HCT116 (cell line): ENCODE measurements at regions not wholly inside any gene's neighbourhood (a gene's known extent, or its start where the extent isn't known, plus 50 kb on each side); places are given as distances from the start of the nearest gene placed in this dataset.

ENCODE experiments used
- ATAC-seq: fragments of 200-7000 bp; cut with Tn5 transposase; 2 replicates; pipeline ENCODE4 v1.9.1; 2020; ENCODE audit warnings: mild to moderate bottlenecking, moderate library complexity
- BruUV-seq: library from RNA; stranded (reverse); fragments of 400-500 nt; replicated peaks from 2 replicates; lab custom pipeline; 2021; lab: Mats Ljungman, UMichigan
- CTCF ChIA-PET: fragments of 300-600 bp; sonication (Branson Sonifier 250); formaldehyde crosslinking; loops from one replicate; lab custom pipeline; 2021; ENCODE audit warnings: antibody characterized with exemption; lab: Charles Lee
- POLR2A ChIA-PET: fragments of 300-600, 350-600 bp; sonication (Branson Sonifier 250); formaldehyde crosslinking; loops from one replicate; lab custom pipeline; 2021; ENCODE audit warnings: antibody characterized with exemption; lab: Charles Lee
- RAD21 ChIA-PET, 2 experiments: fragments of 300-600 bp; sonication (Branson Sonifier 250); formaldehyde crosslinking; loops; one replicate each; lab custom pipeline; 2023; ENCODE audit warnings: low total read pairs in 2 of 2; ENCODE audit not compliant: uncharacterized antibody in 2 of 2, unreplicated experiment in 2 of 2, low non-redundant PET in 1 of 2; lab: Charles Lee
- DNase-seq: peaks from one replicate; pipeline ENCODE4 v3.0.0-alpha.2; 2010; ENCODE audit warnings: low read depth, low spot score
- H2AFZ ChIP-seq: fragments of 200-600 bp; shearing (Covaris generic), sonication (generic); 2 replicates; pipeline ENCODE4 v1.6.1; 2017; ENCODE audit warnings: low read depth, mixed run types, mixed read lengths, antibody characterized with exemption, low read length; ENCODE audit not compliant: poor library complexity, severe bottlenecking
- H3K27ac ChIP-seq: 2 replicates; pipeline ENCODE4 v1.5.1; 2012; ENCODE audit warnings: low read depth, low read length
- H3K27me3 ChIP-seq: fragments of 200-600 bp; sonication (generic); 2 replicates; pipeline ENCODE4 v1.6.1; 2016; ENCODE audit warnings: mixed run types, low read length, mixed read lengths; ENCODE audit not compliant: insufficient read depth
- H3K36me3 ChIP-seq, 2 experiments: fragments of 200-500 bp in 1 of 2; fragments of 200-600 bp in 1 of 2; sonication (Bioruptor generic) in 1 of 2; sonication (generic) in 1 of 2; 2 replicates each; pipeline versions ENCODE4 v1.5.1 to v1.6.1; 2014 to 2016; ENCODE audit warnings: low read length in 2 of 2, inconsistent platforms in 1 of 2, mixed read lengths in 1 of 2, mixed run types in 1 of 2; ENCODE audit not compliant: insufficient read depth in 2 of 2, control insufficient read depth in 1 of 2
- H3K4me1 ChIP-seq, 2 experiments: fragments of 200-600 bp in 1 of 2; sonication (generic) in 1 of 2; 2 replicates each; pipeline versions ENCODE4 v1.5.1 to v1.6.1; 2012 to 2017; ENCODE audit warnings: low read length in 2 of 2, inconsistent platforms in 1 of 2, mild to moderate bottlenecking in 1 of 2, mixed read lengths in 1 of 2, mixed run types in 1 of 2, moderate library complexity in 1 of 2; ENCODE audit not compliant: insufficient read depth in 2 of 2, control insufficient read depth in 1 of 2
- H3K4me2 ChIP-seq: fragments of 200-600 bp; sonication (generic); 2 replicates; pipeline ENCODE4 v1.6.1; 2017; ENCODE audit warnings: mixed run types, low read length, mixed read lengths
- H3K4me3 ChIP-seq, 2 experiments: fragments of 200-600 bp in 1 of 2; sonication (generic) in 1 of 2; replicated peaks in 1 of 2; 2 replicates each; pipeline ENCODE4 v1.5.1; 2011 to 2016; ENCODE audit warnings: low read length in 2 of 2, control low read depth in 1 of 2, low read depth in 1 of 2, mild to moderate bottlenecking in 1 of 2, mixed read lengths in 1 of 2, mixed run types in 1 of 2
- H3K79me2 ChIP-seq: fragments of 200-600 bp; sonication (generic); 2 replicates; pipeline ENCODE4 v1.6.1; 2017; ENCODE audit warnings: mild to moderate bottlenecking, mixed run types, low read length, moderate library complexity, mixed read lengths; ENCODE audit not compliant: insufficient read depth
- H3K9ac ChIP-seq: fragments of 200-600 bp; sonication (generic); 2 replicates; pipeline ENCODE4 v1.6.1; 2016; ENCODE audit warnings: low read length, mixed read lengths
- H3K9me2 ChIP-seq: fragments of 200-600 bp; sonication (generic), shearing (Covaris generic); 2 replicates; pipeline ENCODE4 v1.6.1; 2017; ENCODE audit warnings: mixed run types, mild to moderate bottlenecking, moderate library complexity; ENCODE audit not compliant: insufficient read depth
- H3K9me3 ChIP-seq, 2 experiments: fragments of 200-500 bp in 1 of 2; fragments of 200-600 bp in 1 of 2; sonication (Bioruptor generic) in 1 of 2; sonication (generic) in 1 of 2; 2 replicates each; pipeline ENCODE4 v1.6.1; 2014 to 2017; ENCODE audit warnings: low read length in 2 of 2, mixed read lengths in 2 of 2, inconsistent platforms in 1 of 2, low read depth in 1 of 2, mild to moderate bottlenecking in 1 of 2, mixed run types in 1 of 2, moderate library complexity in 1 of 2; ENCODE audit not compliant: control insufficient read depth in 1 of 2, insufficient read depth in 1 of 2
- H4K20me1 ChIP-seq: fragments of 200-600 bp; sonication (generic), shearing (Covaris generic); 2 replicates; pipeline ENCODE4 v1.6.1; 2017; ENCODE audit warnings: mixed run types, mild to moderate bottlenecking, moderate library complexity; ENCODE audit not compliant: insufficient read depth
- CTCF ChIP-seq, 3 experiments: fragments of 200-600 bp in 1 of 3; sonication (generic) in 1 of 3; IDR thresholded peaks in 2 of 3; conservative IDR thresholded peaks in 1 of 3; 2 replicates each; pipeline ENCODE4 v1.5.1; 2012 to 2017; ENCODE audit warnings: low read depth in 2 of 3, low read length in 2 of 3, antibody characterized with exemption in 1 of 3, borderline replicate concordance in 1 of 3, control low read depth in 1 of 3, mild to moderate bottlenecking in 1 of 3, mixed read lengths in 1 of 3, mixed run types in 1 of 3, moderate library complexity in 1 of 3; ENCODE audit not compliant: insufficient read depth in 1 of 3
- EGR1 ChIP-seq: IDR thresholded peaks from 2 replicates; pipeline ENCODE4 v1.6.1; 2012; ENCODE audit warnings: low read depth
- ELF1 ChIP-seq: IDR thresholded peaks from 2 replicates; pipeline ENCODE4 v1.6.1; 2012; ENCODE audit warnings: low read depth, borderline replicate concordance
- EZH2 ChIP-seq: fragments of 200-600 bp; sonication (generic); IDR thresholded peaks from 2 replicates; pipeline ENCODE4 v1.6.1; 2017; ENCODE audit warnings: antibody characterized with exemption, mixed run types
- EZH2phosphoT487 ChIP-seq: fragments of 200-600 bp; IDR thresholded peaks from 2 replicates; pipeline ENCODE4 v1.6.1; 2018; ENCODE audit warnings: antibody characterized with exemption, borderline replicate concordance
- JUND ChIP-seq: IDR thresholded peaks from 2 replicates; pipeline ENCODE4 v1.6.1; 2012
- POLR2AphosphoS5 ChIP-seq: IDR thresholded peaks from 2 replicates; pipeline ENCODE4 v1.6.1; 2011; ENCODE audit warnings: mild to moderate bottlenecking, low read depth, low read length, moderate library complexity
- RAD21 ChIP-seq: IDR thresholded peaks from 2 replicates; pipeline ENCODE4 v1.6.1; 2012; ENCODE audit warnings: low read depth, mild to moderate bottlenecking
- REST ChIP-seq: IDR thresholded peaks from 2 replicates; pipeline ENCODE4 v1.6.1; 2012; ENCODE audit warnings: low read depth
- SIN3A ChIP-seq: IDR thresholded peaks from 2 replicates; pipeline ENCODE4 v1.6.1; 2012; ENCODE audit warnings: low read depth
- SP1 ChIP-seq: IDR thresholded peaks from 2 replicates; pipeline ENCODE4 v1.6.1; 2012; ENCODE audit warnings: low read depth
- SRF ChIP-seq: IDR thresholded peaks from 2 replicates; pipeline ENCODE4 v1.6.1; 2012; ENCODE audit warnings: low read depth
- YY1 ChIP-seq: IDR thresholded peaks from 2 replicates; pipeline ENCODE4 v1.6.1; 2011; ENCODE audit warnings: low read length, low read depth, moderate library complexity, mild to moderate bottlenecking; ENCODE audit not compliant: insufficient replicate concordance; ENCODE audit errors: extremely low read depth
- ZFX ChIP-seq: fragments of 450-650 bp; IDR thresholded peaks from 2 replicates; pipeline ENCODE4 v1.6.1; 2017
- ZNF274 ChIP-seq: fragments of 200-500 bp; sonication (Bioruptor generic); IDR thresholded peaks from 2 replicates; pipeline ENCODE4 v1.6.1; 2014; ENCODE audit warnings: mild to moderate bottlenecking, low read depth, low read length, inconsistent platforms
- intact Hi-C: fragments of 100-400 bp; cut with micrococcal nuclease; formaldehyde crosslinking; loops from 2 replicates; pipeline ENCODE4 v1.10.0; 2022
- TF ChIP-seq, protein P1 (sequence below): IDR thresholded peaks from 2 replicates; pipeline ENCODE4 v1.6.1; 2011; ENCODE audit warnings: mild to moderate bottlenecking, low read length, moderate library complexity; ENCODE audit not compliant: insufficient replicate concordance; ENCODE audit errors: extremely low read depth
- TF ChIP-seq, protein P2 (sequence below): IDR thresholded peaks from 2 replicates; pipeline ENCODE4 v1.6.1; 2012

DNA sequence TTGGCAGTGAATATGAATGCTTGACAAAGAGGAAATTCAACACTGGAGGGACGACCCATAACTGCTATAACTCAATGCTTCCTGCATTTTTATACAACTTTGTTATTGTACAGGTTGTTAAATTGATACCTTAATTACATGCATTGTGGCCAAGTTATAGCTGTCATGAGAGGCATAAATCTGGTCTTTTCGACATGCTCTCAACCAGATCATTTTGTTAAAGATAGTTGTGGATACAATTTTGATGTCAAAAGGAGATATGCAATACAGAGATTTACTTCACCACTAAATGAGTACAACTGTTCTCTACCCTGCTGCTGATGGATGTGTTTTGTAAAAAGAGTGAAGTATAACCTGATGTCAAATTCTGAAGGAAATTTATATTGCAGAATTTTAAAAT is 946.0 kb downstream of the GALC start:
- Histone ChIP-seq H3K9ac (no peak overlapping the region), H3K27ac (no peak overlapping the region), H3K4me3 (no peak overlapping the region), H4K20me1 (no peaks in the 10 kb centered on the region), H3K9me3 (peaks cover 0 to 36% of the 10 kb centered on the region in 2 experiments; a peak in 2 of 4 replicates), H3K4me2 (no peak overlapping the region), H3K4me1 (no peaks in the 10 kb centered on the region), H3K36me3 (no peaks in the 10 kb centered on the region), H3K79me2 (no peaks in the 10 kb centered on the region), H3K9me2 (no peaks in the 10 kb centered on the region), H2AFZ (no peak overlapping the region), H3K27me3 (no peaks in the 10 kb centered on the region)
- no peak for ATAC-seq
- DNase-seq, result no peak
- ChIA-PET CTCF (no interaction called here), RAD21 (no interaction called here), POLR2A (no interaction called here)
- TF ChIP-seq POLR2AphosphoS5 (no peak), EZH2 (no peak), RAD21 (no peak), ZFX (no peak), YY1 (no peak), SIN3A (no peak), SRF (no peak), ZNF274 (no peak), CTCF (IDR thresholded peaks at IDR 0.05 in 2 of 3, conservative IDR thresholded peaks at IDR 0.05 in 1 of 3; ENCODE audit: borderline replicate concordance in 1 of 3, insufficient read depth in 1 of 3, low read depth in 2 of 3, low read length in 2 of 3) (no peak), EGR1 (no peak), ELF1 (no peak), EZH2phosphoT487 (no peak), JUND (no peak), SP1 (no peak), REST (no peak)
- TF ChIP-seq, protein P1, sequence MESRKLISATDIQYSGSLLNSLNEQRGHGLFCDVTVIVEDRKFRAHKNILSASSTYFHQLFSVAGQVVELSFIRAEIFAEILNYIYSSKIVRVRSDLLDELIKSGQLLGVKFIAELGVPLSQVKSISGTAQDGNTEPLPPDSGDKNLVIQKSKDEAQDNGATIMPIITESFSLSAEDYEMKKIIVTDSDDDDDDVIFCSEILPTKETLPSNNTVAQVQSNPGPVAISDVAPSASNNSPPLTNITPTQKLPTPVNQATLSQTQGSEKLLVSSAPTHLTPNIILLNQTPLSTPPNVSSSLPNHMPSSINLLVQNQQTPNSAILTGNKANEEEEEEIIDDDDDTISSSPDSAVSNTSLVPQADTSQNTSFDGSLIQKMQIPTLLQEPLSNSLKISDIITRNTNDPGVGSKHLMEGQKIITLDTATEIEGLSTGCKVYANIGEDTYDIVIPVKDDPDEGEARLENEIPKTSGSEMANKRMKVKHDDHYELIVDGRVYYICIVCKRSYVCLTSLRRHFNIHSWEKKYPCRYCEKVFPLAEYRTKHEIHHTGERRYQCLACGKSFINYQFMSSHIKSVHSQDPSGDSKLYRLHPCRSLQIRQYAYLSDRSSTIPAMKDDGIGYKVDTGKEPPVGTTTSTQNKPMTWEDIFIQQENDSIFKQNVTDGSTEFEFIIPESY, result no peak
- TF ChIP-seq, protein P2, sequence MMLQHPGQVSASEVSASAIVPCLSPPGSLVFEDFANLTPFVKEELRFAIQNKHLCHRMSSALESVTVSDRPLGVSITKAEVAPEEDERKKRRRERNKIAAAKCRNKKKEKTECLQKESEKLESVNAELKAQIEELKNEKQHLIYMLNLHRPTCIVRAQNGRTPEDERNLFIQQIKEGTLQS, result no peak
- intact Hi-C loops, result no loop called here
- no TSS peak for BruUV-seq
